Activated CD4-positive, alpha-beta memory T cell treated with anti-CD3 and anti-CD28 coated beads, Interleukin-2, amount 10 ng/mL, durations not matched to agents 7 days and 5 days (primary cell): ENCODE measurements at regions not wholly inside any gene's neighbourhood (a gene's known extent, or its start where the extent isn't known, plus 50 kb on each side); places are given as distances from the start of the nearest gene placed in this dataset.

Source experiments
- CTCF ChIA-PET: fragments of 350-600 bp; sonication (Branson Sonifier 250); formaldehyde crosslinking; loops from one replicate; lab custom pipeline; 2021; ENCODE audit warnings: antibody characterized with exemption, inconsistent platforms; lab: Charles Lee
- POLR2A ChIA-PET: fragments of 350-600 bp; sonication (Branson Sonifier 250); formaldehyde crosslinking; loops from one replicate; lab custom pipeline; 2021; ENCODE audit warnings: antibody characterized with exemption; lab: Charles Lee
- DNase-seq: peaks from one replicate; pipeline ENCODE4 v3.0.0-alpha.2; 2020
- H3K27ac Mint-ChIP-seq: one replicate; pipeline ENCODE4 v1.8.0; 2021; ENCODE audit warnings: mild to moderate bottlenecking, mixed read lengths
- H3K27me3 Mint-ChIP-seq: one replicate; pipeline ENCODE4 v1.8.0; 2021; ENCODE audit warnings: mixed read lengths
- H3K36me3 Mint-ChIP-seq: one replicate; pipeline ENCODE4 v1.8.0; 2021; ENCODE audit warnings: low read depth, mixed read lengths
- H3K4me1 Mint-ChIP-seq: one replicate; pipeline ENCODE4 v1.8.0; 2021; ENCODE audit warnings: mixed read lengths
- H3K4me3 Mint-ChIP-seq: one replicate; pipeline ENCODE4 v1.8.0; 2021; ENCODE audit warnings: mild to moderate bottlenecking, mixed read lengths
- H3K9me3 Mint-ChIP-seq: one replicate; pipeline ENCODE4 v1.8.0; 2021; ENCODE audit warnings: mixed read lengths

- Mint-ChIP-seq H3K27ac (no peak overlapping the region), H3K9me3 (no peaks in the 10 kb centered on the region), H3K4me3 (no peak overlapping the region), H3K36me3 (no peaks in the 10 kb centered on the region), H3K27me3 (no peaks in the 10 kb centered on the region), H3K4me1 (no peaks in the 10 kb centered on the region)
- ChIA-PET CTCF (interaction anchor here (0.6 kb wide), 1 partner anchor 174 kb away, joined by 3 read pairs; no protein-coding TSS in a partner anchor), POLR2A (no interaction called here)
- no peak for DNase-seq
These were observed 109.3 kb upstream of the MME start for GRCh38 chr3:154970797-154971196.

- no peaks in the 10 kb centered on the region for H3K4me1 Mint-ChIP-seq
- H3K27ac Mint-ChIP-seq, result no peak overlapping the region
- ChIA-PET POLR2A (no interaction called here), CTCF (no interaction called here)
- no peaks in the 10 kb centered on the region for H3K9me3 Mint-ChIP-seq
- no peaks in the 10 kb centered on the region for H3K27me3 Mint-ChIP-seq
- no peak overlapping the region for H3K4me3 Mint-ChIP-seq
- DNase-seq, result no peak
- H3K36me3 Mint-ChIP-seq, result no peaks in the 10 kb centered on the region
These were observed 110.8 kb upstream of the MME start for GRCh38 chr3:154969366-154969765.

- Mint-ChIP-seq H3K4me3 (no peak overlapping the region), H3K27me3 (no peaks in the 10 kb centered on the region), H3K36me3 (no peaks in the 10 kb centered on the region), H3K27ac (no peak overlapping the region), H3K4me1 (no peaks in the 10 kb centered on the region), H3K9me3 (no peaks in the 10 kb centered on the region)
- ChIA-PET POLR2A (no interaction called here), CTCF (interaction anchor here (1.2 kb wide), 1 partner anchor 12 kb away, joined by 3 read pairs; no protein-coding TSS in a partner anchor)
- no peak for DNase-seq
These were observed 113.0 kb upstream of the MME start for GRCh38 chr3:154967090-154967489.

- no peak overlapping the region for H3K27ac Mint-ChIP-seq
- no peaks in the 10 kb centered on the region for H3K4me1 Mint-ChIP-seq
- H3K36me3 Mint-ChIP-seq, result no peaks in the 10 kb centered on the region
These were observed 123.3 kb upstream of the MME start for GRCh38 chr3:154956815-154957214.

GRCh38 chr3:154955907-154956533 lies 124.1 kb upstream of the MME start:
- H3K36me3 Mint-ChIP-seq, result no peaks in the 10 kb centered on the region
- H3K27ac Mint-ChIP-seq, result no peak overlapping the region
- H3K27me3 Mint-ChIP-seq, result no peaks in the 10 kb centered on the region
- H3K4me1 Mint-ChIP-seq, result no peaks in the 10 kb centered on the region
- peaks cover 7% of the 10 kb centered on the region for H3K9me3 Mint-ChIP-seq
- DNase-seq, result no peak
- CTCF ChIA-PET, result no interaction called here
- POLR2A ChIA-PET, result no interaction called here
- no peak overlapping the region for H3K4me3 Mint-ChIP-seq

More at GRCh38 chr3:154956815-154957214, 123.3 kb upstream of the MME start:
- POLR2A ChIA-PET, result no interaction called here
- Mint-ChIP-seq H3K4me3 (no peak overlapping the region), H3K27me3 (no peaks in the 10 kb centered on the region), H3K9me3 (peaks cover 7% of the 10 kb centered on the region)
- no peak for DNase-seq
- CTCF ChIA-PET, result no interaction called here

- ChIA-PET CTCF (interaction anchor here (1.2 kb wide), 1 partner anchor 12 kb away, joined by 3 read pairs; no protein-coding TSS in a partner anchor), POLR2A (no interaction called here)
- Mint-ChIP-seq H3K36me3 (no peaks in the 10 kb centered on the region), H3K27ac (no peak overlapping the region), H3K27me3 (no peaks in the 10 kb centered on the region), H3K9me3 (peaks cover 7% of the 10 kb centered on the region), H3K4me1 (no peaks in the 10 kb centered on the region), H3K4me3 (no peak overlapping the region)
- no peak for DNase-seq
These were observed 125.4 kb upstream of the MME start for GRCh38 chr3:154954757-154955156.

- Mint-ChIP-seq H3K9me3 (peaks cover 7% of the 10 kb centered on the region), H3K4me3 (no peak overlapping the region), H3K27ac (no peak overlapping the region), H3K27me3 (no peaks in the 10 kb centered on the region), H3K4me1 (no peaks in the 10 kb centered on the region), H3K36me3 (no peaks in the 10 kb centered on the region)
- DNase-seq, result no peak
- ChIA-PET CTCF (no interaction called here), POLR2A (no interaction called here)
These were observed 126.6 kb upstream of the MME start for GRCh38 chr3:154953538-154953937.

GRCh38 chr3:154952553-154952952 lies 127.6 kb upstream of the MME start:
- no peaks in the 10 kb centered on the region for H3K27me3 Mint-ChIP-seq
- peaks cover 3% of the 10 kb centered on the region for H3K9me3 Mint-ChIP-seq
- no peaks in the 10 kb centered on the region for H3K4me1 Mint-ChIP-seq
- no peaks in the 10 kb centered on the region for H3K36me3 Mint-ChIP-seq
- H3K27ac Mint-ChIP-seq, result no peak overlapping the region
- POLR2A ChIA-PET, result no interaction called here
- no peak for DNase-seq
- CTCF ChIA-PET, result no interaction called here
- no peak overlapping the region for H3K4me3 Mint-ChIP-seq

- no peaks in the 10 kb centered on the region for H3K4me1 Mint-ChIP-seq
- H3K4me3 Mint-ChIP-seq, result no peak overlapping the region
- H3K27me3 Mint-ChIP-seq, result no peaks in the 10 kb centered on the region
- H3K36me3 Mint-ChIP-seq, result no peaks in the 10 kb centered on the region
- CTCF ChIA-PET, result no interaction called here
- no peak for DNase-seq
- H3K27ac Mint-ChIP-seq, result no peak overlapping the region
- POLR2A ChIA-PET, result no interaction called here
- H3K9me3 Mint-ChIP-seq, result peaks cover 15% of the 10 kb centered on the region
These were observed 136.1 kb upstream of the MME start for GRCh38 chr3:154943981-154944380.

GRCh38 chr3:154942827-154943226 lies 137.3 kb upstream of the MME start:
- Mint-ChIP-seq H3K36me3 (no peaks in the 10 kb centered on the region), H3K27ac (no peak overlapping the region), H3K4me1 (no peaks in the 10 kb centered on the region), H3K27me3 (no peaks in the 10 kb centered on the region), H3K9me3 (peaks cover 16% of the 10 kb centered on the region), H3K4me3 (no peak overlapping the region)
- CTCF ChIA-PET, result no interaction called here
- POLR2A ChIA-PET, result no interaction called here
- DNase-seq, result no peak

GRCh38 chr3:154936196-154936595 lies 143.9 kb upstream of the MME start:
- CTCF ChIA-PET, result no interaction called here

GRCh38 chr3:154933581-154933980 lies 146.5 kb upstream of the MME start:
- Mint-ChIP-seq H3K4me1 (no peaks in the 10 kb centered on the region), H3K27me3 (no peaks in the 10 kb centered on the region), H3K36me3 (no peaks in the 10 kb centered on the region), H3K4me3 (no peak overlapping the region), H3K27ac (no peak overlapping the region), H3K9me3 (no peaks in the 10 kb centered on the region)
- ChIA-PET POLR2A (no interaction called here), CTCF (no interaction called here)
- no peak for DNase-seq

More at GRCh38 chr3:154936196-154936595, 143.9 kb upstream of the MME start:
- Mint-ChIP-seq H3K27ac (no peak overlapping the region), H3K27me3 (no peaks in the 10 kb centered on the region), H3K4me1 (no peaks in the 10 kb centered on the region), H3K36me3 (no peaks in the 10 kb centered on the region), H3K9me3 (peaks cover 8% of the 10 kb centered on the region), H3K4me3 (no peak overlapping the region)
- DNase-seq, result no peak
- POLR2A ChIA-PET, result no interaction called here

- Mint-ChIP-seq H3K27me3 (no peaks in the 10 kb centered on the region), H3K9me3 (no peaks in the 10 kb centered on the region), H3K4me3 (no peak overlapping the region), H3K4me1 (no peaks in the 10 kb centered on the region), H3K36me3 (no peaks in the 10 kb centered on the region), H3K27ac (no peak overlapping the region)
- DNase-seq, result no peak
- ChIA-PET POLR2A (no interaction called here), CTCF (no interaction called here)
These were observed 147.5 kb upstream of the MME start for GRCh38 chr3:154932633-154933032.

- no peaks in the 10 kb centered on the region for H3K4me1 Mint-ChIP-seq
- ChIA-PET POLR2A (no interaction called here), CTCF (no interaction called here)
- H3K27ac Mint-ChIP-seq, result no peak overlapping the region
- DNase-seq, result no peak
- no peak overlapping the region for H3K4me3 Mint-ChIP-seq
- H3K27me3 Mint-ChIP-seq, result no peaks in the 10 kb centered on the region
- H3K36me3 Mint-ChIP-seq, result no peaks in the 10 kb centered on the region
- no peaks in the 10 kb centered on the region for H3K9me3 Mint-ChIP-seq
These were observed 148.6 kb upstream of the MME start for GRCh38 chr3:154931484-154931883.
